ENCODE measurements at regions not wholly inside any gene's neighbourhood (a gene's known extent, or its start where the extent isn't known, plus 50 kb on each side); places are given as distances from the start of the nearest gene placed in this dataset.
"Not testable (repeated sequence)": the region's sequence is repeated elsewhere in the genome, so short reads cannot be mapped to it uniquely, and the experiment has no call there.

DNA sequence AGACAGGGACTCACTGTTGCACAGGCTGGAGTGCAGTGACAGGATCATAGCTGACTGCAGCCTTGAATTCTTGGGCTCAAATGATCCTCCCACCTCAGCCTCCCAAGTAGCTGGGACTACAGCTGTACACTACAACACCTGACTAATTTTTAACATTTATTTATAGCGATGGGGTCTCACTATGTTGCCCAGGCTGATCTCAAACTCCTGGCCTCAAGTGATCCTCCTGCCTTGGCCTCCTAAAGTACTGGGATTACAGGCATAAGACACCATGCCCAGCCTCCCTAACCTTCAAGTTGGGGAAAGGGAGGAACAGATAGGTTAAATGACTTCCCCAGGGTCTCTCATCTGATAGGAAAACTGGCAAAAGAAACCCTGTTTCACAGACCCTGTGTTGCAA lies 919.5 kb downstream of the TYW1 start:
- H3K4me1 Mint-ChIP-seq (ENCODE audit: low read depth in 2 of 2); H3K27ac Mint-ChIP-seq; H3K4me3 Mint-ChIP-seq; H3K27me3 Mint-ChIP-seq; DNase-seq; H3K36me3 Mint-ChIP-seq (ENCODE audit: insufficient read depth); ATAC-seq (replicated peaks): not testable (repeated sequence)
- peaks cover 12 to 26% of the 10 kb centered on the region in 2 donors for H3K9me3 Mint-ChIP-seq

DNA sequence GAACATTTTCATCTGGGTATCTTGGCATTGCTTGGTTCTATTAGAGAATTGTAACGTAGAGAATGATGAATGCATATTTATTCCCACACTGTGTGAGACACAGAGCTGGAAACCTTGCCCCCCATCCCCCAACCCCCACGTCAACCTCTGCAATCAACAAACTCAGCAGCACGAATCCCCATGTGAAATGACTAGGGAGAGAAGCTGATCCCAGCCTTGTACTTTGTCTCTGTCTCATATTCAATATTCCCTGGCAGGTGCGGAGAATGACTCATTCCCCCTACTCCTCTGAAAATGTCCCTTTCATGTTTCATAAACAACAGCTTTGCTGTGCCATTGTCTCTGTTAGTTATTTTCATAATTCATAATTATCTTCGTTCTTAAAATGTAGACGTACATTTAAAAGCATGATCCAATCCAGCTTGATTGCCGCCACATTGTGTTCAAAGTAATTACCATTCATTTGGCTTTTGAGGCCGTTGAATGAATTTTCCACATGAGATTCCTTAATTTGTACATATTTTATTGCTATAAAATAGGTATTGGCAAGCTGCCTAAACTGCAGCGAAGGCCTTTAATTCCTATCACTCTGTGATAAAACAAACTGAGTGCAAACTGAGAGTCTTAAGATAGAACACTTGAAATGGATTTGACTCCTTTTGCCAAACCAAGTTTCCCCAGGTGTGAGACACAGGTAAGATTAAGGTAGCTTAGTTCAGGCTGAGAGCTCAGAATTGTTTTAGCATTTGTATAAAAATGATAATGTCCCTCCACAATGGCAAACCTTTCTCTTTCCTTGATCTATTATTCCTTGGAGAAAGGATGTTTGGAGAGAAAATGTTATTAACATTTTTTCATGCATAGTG lies 920.2 kb downstream of the TYW1 start:
- Mint-ChIP-seq H3K4me1 (ENCODE audit: low read depth in 2 of 2) (peaks cover 2 to 3% of the 10 kb centered on the region in 2 donors), H3K4me3 (no peak overlapping the region), H3K9me3 (peaks cover 12 to 26% of the 10 kb centered on the region in 2 donors), H3K36me3 (ENCODE audit: insufficient read depth) (no peaks in the 10 kb centered on the region), H3K27ac (no peak overlapping the region), H3K27me3 (no peaks in the 10 kb centered on the region)
- no peak for DNase-seq
- no peak for ATAC-seq (replicated peaks)

DNA sequence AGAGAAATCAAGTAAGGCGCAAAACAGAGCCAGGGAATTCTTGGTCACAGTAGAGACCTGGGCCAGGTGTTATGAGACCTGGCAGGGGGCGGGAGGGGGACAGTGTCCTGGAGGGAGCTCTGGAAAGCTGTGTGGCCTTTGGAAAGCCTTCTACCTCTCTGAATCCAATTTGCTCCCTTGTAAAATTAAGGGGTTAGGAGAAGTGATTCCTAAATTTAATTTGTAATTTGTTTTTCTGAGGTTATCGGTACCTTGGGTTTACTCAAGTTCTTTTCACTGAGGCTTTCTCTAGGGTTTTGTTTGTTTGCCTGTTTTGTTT lies 920.8 kb downstream of the TYW1 start:
- no peak for ATAC-seq (replicated peaks)
- H3K9me3 Mint-ChIP-seq: peaks cover 12 to 26% of the 10 kb centered on the region in 2 donors

DNA sequence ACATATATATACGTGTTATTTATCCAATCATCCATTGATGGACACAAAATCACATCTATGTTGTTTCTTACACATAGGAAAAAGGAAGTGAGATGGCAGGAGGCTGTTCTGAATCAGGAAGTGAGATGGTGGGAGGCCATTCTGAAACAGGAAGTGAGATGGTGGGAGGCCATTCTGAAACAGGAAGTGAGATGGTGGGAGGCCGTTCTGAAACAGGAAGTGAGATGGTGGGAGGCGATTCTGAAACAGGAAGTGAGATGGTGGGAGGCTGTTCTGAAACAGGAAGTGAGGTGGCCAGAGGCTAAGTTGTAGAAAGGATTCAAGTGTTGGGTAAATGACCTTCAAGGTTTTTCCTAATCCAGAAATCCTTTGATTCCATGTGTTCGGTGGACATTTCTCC lies 921.5 kb downstream of the TYW1 start:
- ATAC-seq (replicated peaks) (no peak), DNase-seq (no peak)
- H3K9me3 Mint-ChIP-seq: peaks cover 12 to 26% of the 10 kb centered on the region in 2 donors
- peaks cover 2 to 3% of the 10 kb centered on the region in 2 donors for H3K4me1 Mint-ChIP-seq (ENCODE audit: low read depth in 2 of 2)
- H3K27me3 Mint-ChIP-seq: no peaks in the 10 kb centered on the region
- H3K36me3 Mint-ChIP-seq (ENCODE audit: insufficient read depth): no peaks in the 10 kb centered on the region
- H3K27ac Mint-ChIP-seq: peak overlapping the region; percentile 24 to 93
- no peak overlapping the region for H3K4me3 Mint-ChIP-seq

More for the DNA sequence above, 920.8 kb downstream of the TYW1 start:
- Mint-ChIP-seq H3K27me3 (no peaks in the 10 kb centered on the region), H3K36me3 (ENCODE audit: insufficient read depth) (no peaks in the 10 kb centered on the region), H3K4me1 (ENCODE audit: low read depth in 2 of 2) (peaks cover 2 to 3% of the 10 kb centered on the region in 2 donors), H3K4me3 (no peak overlapping the region), H3K27ac (peak overlapping the region in 1 of 2 donors; percentile 93)
- no peak for DNase-seq

DNA sequence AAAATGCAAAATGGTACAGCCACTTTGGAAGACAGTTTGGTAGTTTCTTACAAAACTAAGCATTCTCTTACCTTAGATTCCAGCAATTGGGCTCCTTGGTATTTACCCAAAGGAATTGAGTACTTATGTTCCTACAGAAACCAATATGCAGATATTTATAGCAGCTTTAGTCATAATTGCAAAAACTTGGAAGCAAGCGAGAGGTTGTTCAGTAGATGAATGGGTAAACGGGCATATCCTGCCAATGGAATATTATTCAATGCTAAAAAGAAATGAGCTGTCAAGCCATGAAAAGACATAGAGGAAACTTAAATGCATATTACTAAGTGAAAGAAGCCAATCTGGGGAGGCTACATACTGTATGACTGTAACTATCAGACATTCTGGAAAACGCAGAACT lies 926.7 kb downstream of the TYW1 start:
- DNase-seq (no peak), ATAC-seq (replicated peaks) (no peak)
- Mint-ChIP-seq H3K27ac (no peak overlapping the region), H3K9me3 (peaks cover 5 to 9% of the 10 kb centered on the region in 2 donors), H3K36me3 (ENCODE audit: insufficient read depth) (no peaks in the 10 kb centered on the region), H3K4me3 (no peak overlapping the region), H3K27me3 (no peaks in the 10 kb centered on the region), H3K4me1 (ENCODE audit: low read depth in 2 of 2) (no peaks in the 10 kb centered on the region)

DNA sequence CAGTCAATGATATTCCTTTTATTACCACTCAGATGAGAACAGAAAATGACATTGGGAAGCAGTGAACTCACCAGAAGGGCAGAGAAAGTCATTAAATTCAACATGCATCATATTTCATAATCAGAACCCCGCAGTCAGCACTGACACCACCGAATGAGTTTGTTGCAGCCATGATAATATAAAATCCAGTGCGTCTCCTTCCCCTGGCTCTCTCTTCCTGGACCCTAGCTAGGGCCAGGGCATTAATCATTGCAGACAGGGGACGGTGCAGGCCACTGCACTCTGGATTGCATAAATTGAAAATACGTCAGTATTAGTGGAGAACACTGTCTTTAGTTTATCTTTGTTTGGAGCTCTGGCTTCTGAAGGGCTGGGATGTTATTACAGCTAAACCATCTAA lies 931.5 kb downstream of the TYW1 start:
- ATAC-seq (replicated peaks): no peak
- H3K36me3 Mint-ChIP-seq (ENCODE audit: insufficient read depth): no peaks in the 10 kb centered on the region
- peaks cover 5 to 14% of the 10 kb centered on the region in 2 donors for H3K9me3 Mint-ChIP-seq
- no peak overlapping the region for H3K4me3 Mint-ChIP-seq
- no peak overlapping the region for H3K27ac Mint-ChIP-seq
- H3K4me1 Mint-ChIP-seq (ENCODE audit: low read depth in 2 of 2): no peaks in the 10 kb centered on the region
- no peaks in the 10 kb centered on the region for H3K27me3 Mint-ChIP-seq
- no peak for DNase-seq

DNA sequence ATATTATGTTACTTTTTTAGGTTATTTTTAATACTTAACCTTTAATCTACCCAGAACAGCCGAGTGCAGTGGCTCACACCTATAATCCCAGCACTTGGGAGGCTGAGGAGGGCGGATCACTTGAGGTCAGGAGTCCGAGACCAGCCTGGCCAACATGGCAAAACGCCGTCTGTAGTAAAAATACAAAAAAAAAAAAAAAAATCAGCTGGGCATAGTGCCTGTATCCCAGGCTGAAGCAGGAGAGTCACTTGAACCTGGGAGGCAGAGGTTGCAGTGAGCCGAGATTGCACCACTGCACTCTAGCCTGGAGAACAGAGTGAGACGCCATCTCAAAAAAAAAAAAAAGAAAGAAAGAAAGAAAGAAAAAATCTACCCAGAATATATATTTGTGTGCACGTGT lies 939.8 kb downstream of the TYW1 start:
- not testable (repeated sequence) for H3K27ac Mint-ChIP-seq; H3K4me1 Mint-ChIP-seq (ENCODE audit: low read depth in 2 of 2); H3K36me3 Mint-ChIP-seq (ENCODE audit: insufficient read depth); DNase-seq; H3K27me3 Mint-ChIP-seq; ATAC-seq (replicated peaks); H3K4me3 Mint-ChIP-seq
- peaks cover 10% of the 10 kb centered on the region in 2 donors for H3K9me3 Mint-ChIP-seq

DNA sequence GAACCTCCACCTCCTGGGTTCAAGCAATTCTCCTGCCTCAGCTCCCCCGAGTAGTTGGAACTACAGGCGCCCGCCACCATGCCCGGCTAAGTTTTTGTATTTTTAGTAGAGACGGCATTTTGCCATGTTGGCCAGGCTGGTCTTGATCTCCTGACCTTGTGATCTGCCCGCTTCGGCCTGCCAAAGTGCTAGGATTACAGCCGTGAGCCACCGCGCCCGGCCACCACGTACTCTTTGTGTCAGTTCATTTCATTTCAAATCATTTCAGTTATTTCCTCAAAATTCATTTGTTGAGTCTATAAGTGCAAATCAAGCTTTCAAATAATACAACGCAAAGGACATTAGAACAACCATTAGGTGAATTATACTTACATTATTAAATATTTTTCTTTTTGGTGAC lies 943.8 kb downstream of the TYW1 start:
- H3K27me3 Mint-ChIP-seq: no peaks in the 10 kb centered on the region
- peaks cover 0 to 3% of the 10 kb centered on the region in 2 donors for H3K9me3 Mint-ChIP-seq
- no peak for DNase-seq
- no peak overlapping the region for H3K4me3 Mint-ChIP-seq
- H3K27ac Mint-ChIP-seq: no peak overlapping the region
- ATAC-seq (replicated peaks): no peak
- H3K4me1 Mint-ChIP-seq (ENCODE audit: low read depth in 2 of 2): no peaks in the 10 kb centered on the region
- H3K36me3 Mint-ChIP-seq (ENCODE audit: insufficient read depth): no peaks in the 10 kb centered on the region

DNA sequence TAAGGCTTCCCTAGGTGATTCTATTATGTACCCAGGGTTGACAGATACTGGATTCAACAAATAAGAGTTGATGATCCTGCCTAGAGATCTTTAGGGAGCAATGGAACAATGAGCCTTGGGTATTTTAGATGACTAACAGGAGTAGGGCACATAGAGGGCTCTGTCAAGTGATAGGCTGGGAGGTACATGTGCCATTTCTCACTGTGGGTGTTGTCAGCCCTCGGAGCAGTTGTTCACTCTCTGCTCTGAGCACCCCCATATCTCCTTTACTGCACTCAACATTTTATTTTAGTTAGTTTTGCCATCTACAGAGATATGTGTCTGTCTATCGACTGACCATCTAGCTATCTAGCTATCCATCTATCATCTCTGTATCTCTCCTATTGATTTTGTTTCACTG lies 950.6 kb downstream of the TYW1 start:
- Mint-ChIP-seq H3K27ac (no peak overlapping the region), H3K4me3 (no peak overlapping the region), H3K36me3 (ENCODE audit: insufficient read depth) (no peaks in the 10 kb centered on the region), H3K4me1 (ENCODE audit: low read depth in 2 of 2) (no peaks in the 10 kb centered on the region), H3K9me3 (peaks cover 3 to 14% of the 10 kb centered on the region in 2 donors), H3K27me3 (no peaks in the 10 kb centered on the region)
- no peak for ATAC-seq (replicated peaks)
- DNase-seq: no peak

DNA sequence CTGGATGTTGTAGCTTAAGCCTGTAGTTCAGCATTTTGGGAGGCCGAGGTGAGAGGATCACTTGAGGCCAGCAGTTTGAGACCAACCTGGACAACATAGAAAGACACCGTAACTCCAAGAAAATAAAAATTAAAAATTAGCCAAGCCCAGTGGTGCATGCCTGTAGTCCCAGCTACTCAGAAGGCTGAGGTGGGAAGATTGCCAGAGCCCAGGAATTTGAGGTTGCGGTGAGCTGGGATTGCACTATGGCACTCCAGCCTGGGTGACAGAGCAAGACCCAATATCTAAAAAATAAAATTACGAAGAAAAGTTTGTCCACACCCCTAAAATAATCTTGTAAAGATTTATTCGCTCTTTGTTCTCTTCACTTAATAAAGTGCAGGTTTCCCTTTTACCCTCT lies 951.0 kb downstream of the TYW1 start:
- ATAC-seq (replicated peaks): no peak
- DNase-seq: no peak
- no peaks in the 10 kb centered on the region for H3K36me3 Mint-ChIP-seq (ENCODE audit: insufficient read depth)
- no peaks in the 10 kb centered on the region for H3K27me3 Mint-ChIP-seq
- H3K27ac Mint-ChIP-seq: no peak overlapping the region
- H3K4me1 Mint-ChIP-seq (ENCODE audit: low read depth in 2 of 2): no peaks in the 10 kb centered on the region
- peaks cover 3 to 14% of the 10 kb centered on the region in 2 donors for H3K9me3 Mint-ChIP-seq
- H3K4me3 Mint-ChIP-seq: no peak overlapping the region

DNA sequence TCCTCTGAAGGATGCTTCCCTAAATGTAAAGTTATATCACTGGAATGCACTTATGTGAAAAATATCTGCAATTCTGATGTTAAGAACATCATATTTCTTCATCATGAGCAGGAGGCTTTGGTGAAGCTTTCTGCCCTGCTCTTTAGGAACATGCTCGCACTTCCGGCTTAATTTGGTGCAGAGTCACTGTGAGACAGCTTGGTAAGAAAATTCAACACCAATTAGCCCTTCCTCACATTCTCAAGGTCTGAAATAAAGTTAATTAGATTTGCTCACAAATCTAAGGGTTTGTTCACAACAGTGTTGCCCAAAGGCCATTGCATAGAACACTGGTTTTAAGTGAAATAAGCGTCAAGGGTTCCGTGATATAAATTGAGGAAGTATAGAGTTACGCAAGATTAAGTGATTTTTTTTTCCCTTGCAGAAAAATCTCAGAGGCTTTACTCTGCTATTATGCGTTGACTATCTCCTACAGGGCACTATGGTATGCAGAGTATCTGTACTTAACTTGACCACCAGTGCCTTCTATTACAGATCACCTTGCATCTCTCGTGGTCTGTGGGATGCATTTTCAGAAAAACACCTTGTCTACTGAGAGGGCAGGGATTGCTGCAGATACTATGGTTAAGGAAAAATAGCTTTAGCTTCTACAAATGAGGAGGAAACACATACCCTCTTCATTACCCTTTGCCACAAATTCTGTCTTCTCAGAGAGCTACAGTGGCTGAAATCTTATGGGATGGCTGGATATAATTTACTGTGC lies 953.9 kb downstream of the TYW1 start:
- no peaks in the 10 kb centered on the region for H3K27me3 Mint-ChIP-seq
- ATAC-seq (replicated peaks) (no peak), DNase-seq (no peak)
- H3K36me3 Mint-ChIP-seq (ENCODE audit: insufficient read depth): no peaks in the 10 kb centered on the region
- H3K27ac Mint-ChIP-seq: no peak overlapping the region
- H3K4me3 Mint-ChIP-seq: no peak overlapping the region
- peaks cover 3 to 33% of the 10 kb centered on the region in 2 donors for H3K9me3 Mint-ChIP-seq
- no peaks in the 10 kb centered on the region for H3K4me1 Mint-ChIP-seq (ENCODE audit: low read depth in 2 of 2)

DNA sequence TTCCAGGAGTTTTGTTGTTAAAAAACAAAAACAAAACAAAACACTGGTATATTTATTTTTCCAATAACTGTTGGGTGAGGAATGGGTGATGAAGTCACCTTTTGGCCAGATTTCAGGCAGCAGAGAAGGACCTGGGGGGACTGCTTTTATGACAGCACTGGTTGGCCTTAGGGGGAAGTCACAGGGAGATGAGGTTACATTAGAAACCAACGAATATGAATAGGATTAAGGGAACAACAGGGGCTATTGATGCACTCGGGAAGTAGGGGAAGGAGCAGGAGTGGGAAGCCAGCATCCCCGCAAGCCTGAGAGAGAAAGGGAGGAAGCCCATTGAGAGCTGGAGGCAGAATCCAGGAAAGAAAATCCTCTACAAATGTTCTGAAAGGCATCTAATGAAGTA lies 958.4 kb downstream of the TYW1 start:
- ATAC-seq (replicated peaks): no peak
- peaks cover 5 to 40% of the 10 kb centered on the region in 2 donors for H3K9me3 Mint-ChIP-seq
- H3K27me3 Mint-ChIP-seq: no peaks in the 10 kb centered on the region

DNA sequence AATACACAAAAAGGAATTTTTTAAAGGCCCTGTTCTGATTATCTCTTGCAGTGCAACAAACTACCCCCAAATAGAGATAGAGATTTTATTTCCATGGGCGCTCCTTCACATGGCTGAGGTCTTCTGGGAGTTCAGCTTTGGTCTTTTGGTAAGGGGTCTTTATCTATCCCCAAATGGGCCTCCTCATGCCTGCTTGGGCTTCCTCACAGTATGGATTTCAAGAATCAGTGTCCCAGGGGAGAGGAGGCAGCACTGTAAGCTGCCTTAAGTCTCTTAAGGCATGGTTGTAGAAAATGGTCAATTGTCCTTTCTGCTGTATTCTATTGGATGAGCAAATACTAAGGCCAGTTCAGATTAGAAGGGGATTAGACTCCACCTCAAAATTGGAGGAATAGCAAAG lies 966.2 kb downstream of the TYW1 start:
- no peak overlapping the region for H3K4me3 Mint-ChIP-seq
- H3K27me3 Mint-ChIP-seq: no peaks in the 10 kb centered on the region
- H3K4me1 Mint-ChIP-seq (ENCODE audit: low read depth in 2 of 2): no peaks in the 10 kb centered on the region
- no peaks in the 10 kb centered on the region for H3K36me3 Mint-ChIP-seq (ENCODE audit: insufficient read depth)
- peaks cover 9 to 13% of the 10 kb centered on the region in 2 donors for H3K9me3 Mint-ChIP-seq
- ATAC-seq (replicated peaks) (no peak), DNase-seq (no peak)
- H3K27ac Mint-ChIP-seq: no peak overlapping the region

More for the DNA sequence above, 958.4 kb downstream of the TYW1 start:
- Mint-ChIP-seq H3K36me3 (ENCODE audit: insufficient read depth) (no peaks in the 10 kb centered on the region), H3K4me1 (ENCODE audit: low read depth in 2 of 2) (no peaks in the 10 kb centered on the region), H3K27ac (no peak overlapping the region), H3K4me3 (no peak overlapping the region)
- no peak for DNase-seq

DNA sequence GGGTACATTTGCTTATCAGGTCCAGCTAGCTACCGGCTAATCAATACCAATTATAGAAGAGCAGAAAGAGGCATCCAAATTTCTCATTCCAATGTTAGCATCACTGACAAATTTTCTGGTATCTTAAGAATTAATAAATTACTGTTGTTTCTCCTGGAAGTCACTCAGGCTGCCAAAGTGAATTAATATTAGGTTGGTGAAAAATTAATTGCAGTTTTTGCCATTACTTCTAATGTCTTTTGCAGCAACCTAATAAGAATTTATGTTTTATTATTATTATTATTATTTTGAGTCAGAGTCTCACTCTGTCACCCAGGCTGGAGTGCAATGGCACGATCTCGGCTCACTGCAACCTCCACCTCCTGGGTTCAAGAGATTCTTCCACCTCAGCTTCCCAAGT lies 979.9 kb downstream of the TYW1 start:
- no peak for ATAC-seq (replicated peaks)
- no peak overlapping the region for H3K27ac Mint-ChIP-seq
- peaks cover 4 to 20% of the 10 kb centered on the region in 2 donors for H3K9me3 Mint-ChIP-seq
- DNase-seq: no peak
- H3K4me1 Mint-ChIP-seq (ENCODE audit: low read depth in 2 of 2): no peaks in the 10 kb centered on the region
- no peak overlapping the region for H3K4me3 Mint-ChIP-seq
- H3K27me3 Mint-ChIP-seq: no peaks in the 10 kb centered on the region
- H3K36me3 Mint-ChIP-seq (ENCODE audit: insufficient read depth): no peaks in the 10 kb centered on the region

All from effector memory CD8-positive, alpha-beta T cell (primary cell).